GM21515 (cell line): ENCODE measurements at regions not wholly inside any gene's neighbourhood (a gene's known extent, or its start where the extent isn't known, plus 50 kb on each side); places are given as distances from the start of the nearest gene placed in this dataset.

Experiments used
- ATAC-seq: cut with Tn5 transposase; IDR thresholded peaks from one replicate; pipeline ENCODE4 v1.9.1; 2021; ENCODE audit not compliant: unreplicated experiment

DNA sequence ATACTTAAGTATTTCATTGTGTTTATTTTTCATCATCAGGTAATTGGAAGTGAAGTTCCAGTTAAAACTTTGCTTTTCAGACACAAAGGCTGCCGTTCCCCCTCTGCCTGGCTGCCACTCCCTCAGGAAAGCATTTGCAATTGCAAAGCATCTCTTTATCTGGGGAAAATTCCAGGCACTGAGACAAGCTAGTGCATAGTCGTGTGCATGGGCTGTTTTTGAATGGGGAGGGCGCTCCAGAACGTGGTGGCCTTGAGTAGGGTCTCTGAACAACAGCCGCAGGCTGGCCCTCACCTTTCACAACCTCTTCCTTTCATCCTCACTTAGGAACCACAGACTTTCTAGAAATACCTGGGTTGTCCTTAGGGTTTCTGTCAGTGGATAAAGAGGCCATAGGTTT is 285.1 kb upstream of the ADAMTS16 start:
- no peak for ATAC-seq

DNA sequence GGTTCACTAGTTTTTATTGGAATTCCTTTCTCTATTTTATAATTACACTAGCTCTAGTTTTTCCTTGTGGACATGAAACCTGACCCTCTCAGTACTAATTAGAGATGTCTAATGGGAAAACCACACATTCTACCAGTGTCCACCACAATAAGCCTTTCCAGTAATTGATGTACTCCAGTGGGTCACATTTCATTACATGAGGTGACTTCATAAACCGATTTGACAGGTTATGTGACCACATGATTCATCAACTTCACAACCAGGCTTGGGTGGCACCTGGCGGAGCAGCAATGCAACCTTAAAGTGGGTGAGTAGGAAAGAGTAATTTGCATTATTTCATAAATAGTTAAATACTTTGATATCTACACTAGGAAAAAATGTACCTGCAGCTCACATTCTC is 284.2 kb upstream of the ADAMTS16 start:
- no peak for ATAC-seq

DNA sequence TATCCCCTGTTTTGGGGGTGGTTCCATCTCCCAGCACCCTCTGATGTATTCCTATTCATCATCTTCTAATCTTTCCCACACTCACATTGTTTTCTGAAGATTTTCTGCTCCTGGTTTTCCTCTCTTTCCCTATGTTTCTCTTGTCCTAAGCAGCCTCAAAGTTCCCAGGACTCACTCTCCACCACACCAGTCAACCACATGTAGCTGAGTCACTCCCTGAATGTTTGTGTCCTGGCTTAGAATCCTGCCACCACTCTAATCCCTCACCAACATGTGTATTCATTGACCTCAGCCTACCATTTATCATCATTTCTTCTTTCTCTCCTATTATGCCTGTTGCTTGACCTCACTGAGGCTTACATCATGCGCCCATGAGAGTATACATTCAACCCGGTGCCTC is 282.4 kb upstream of the ADAMTS16 start:
- ATAC-seq = no peak

DNA sequence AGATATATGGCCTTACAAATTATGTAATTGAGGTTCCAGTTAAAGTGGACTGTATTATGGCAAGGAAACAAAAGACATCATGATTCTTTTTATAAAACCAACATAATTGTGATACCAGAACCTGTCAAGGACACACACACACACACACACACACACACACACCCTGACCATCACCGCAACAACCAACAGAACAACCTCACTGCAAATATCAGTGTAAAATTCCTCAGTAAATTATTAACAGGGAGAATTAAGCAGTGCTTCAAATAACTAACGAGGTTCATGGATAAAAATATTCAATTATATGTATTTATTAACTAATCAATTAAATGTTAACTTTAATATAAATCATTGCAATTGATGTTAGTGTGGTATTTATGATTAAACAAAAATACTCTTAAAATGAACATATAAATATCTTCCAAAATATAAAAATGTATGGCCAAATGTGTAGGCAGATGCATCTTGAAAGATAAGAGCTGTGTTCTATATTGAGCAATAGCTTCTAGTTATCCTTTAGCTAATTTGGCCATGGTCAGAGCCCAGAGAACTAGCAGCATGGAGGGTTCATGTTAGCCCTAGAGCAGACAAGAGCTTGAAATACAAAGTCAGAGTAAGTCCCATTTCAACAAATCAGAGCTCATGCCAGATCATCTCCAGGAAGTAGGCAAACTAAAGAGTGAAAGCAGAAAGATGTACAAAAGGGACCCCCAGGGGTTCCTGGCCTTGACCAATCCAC is 280.5 kb upstream of the ADAMTS16 start:
- ATAC-seq = no peak

GRCh38 chr5:4860631-4861030 is 279.5 kb upstream of the ADAMTS16 start:
- no peak for ATAC-seq

GRCh38 chr5:4862500-4862899 is 277.6 kb upstream of the ADAMTS16 start:
- ATAC-seq = no peak

DNA sequence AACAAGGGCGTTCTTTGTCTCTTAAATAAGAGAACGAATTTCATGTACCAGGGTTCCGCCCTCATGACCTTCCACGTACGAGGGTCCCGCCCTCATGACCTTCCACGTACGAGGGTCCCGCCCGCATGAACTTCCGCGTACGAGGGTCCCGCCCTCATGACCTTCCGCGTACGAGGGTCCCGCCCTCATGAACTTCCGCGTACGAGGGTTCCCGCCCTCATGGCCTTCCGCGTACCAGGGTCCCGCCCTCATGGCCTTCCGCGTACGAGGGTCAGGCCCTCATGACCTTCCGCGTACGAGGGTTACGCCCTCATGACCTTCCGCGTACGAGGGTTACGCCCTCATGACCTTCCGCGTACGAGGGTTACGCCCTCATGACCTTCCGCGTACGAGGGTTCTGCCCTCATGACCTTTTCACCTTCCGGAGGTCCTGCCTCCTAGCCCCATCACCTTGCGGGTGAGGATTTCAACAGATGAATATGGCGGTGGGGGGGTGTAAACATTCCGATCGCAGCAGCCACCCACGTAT is 273.9 kb upstream of the ADAMTS16 start:
- no peak for ATAC-seq

DNA sequence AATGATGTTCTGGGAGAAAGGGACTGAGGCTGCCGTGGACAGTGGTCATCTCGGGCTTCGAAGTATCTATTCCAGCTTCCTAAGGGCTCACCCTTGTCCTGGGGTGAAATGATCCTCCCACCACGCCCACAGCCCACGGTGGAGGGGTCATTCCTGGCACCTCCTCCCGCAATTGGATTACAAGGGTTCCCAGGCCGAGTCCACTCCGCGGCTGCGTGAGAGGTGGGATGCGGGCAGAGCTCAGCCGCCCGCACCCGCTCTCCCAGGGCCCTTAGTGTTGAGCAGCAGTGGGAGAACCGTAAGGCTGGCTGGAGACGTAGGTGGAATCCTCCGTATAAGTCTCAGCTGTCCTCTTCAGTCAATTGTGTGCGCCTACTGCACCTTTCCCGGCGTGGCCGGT is 273.3 kb upstream of the ADAMTS16 start:
- no peak for ATAC-seq

- peak; percentile 64 for ATAC-seq
Observed at GRCh38 chr5:4868140-4868735, 271.9 kb upstream of the ADAMTS16 start.

DNA sequence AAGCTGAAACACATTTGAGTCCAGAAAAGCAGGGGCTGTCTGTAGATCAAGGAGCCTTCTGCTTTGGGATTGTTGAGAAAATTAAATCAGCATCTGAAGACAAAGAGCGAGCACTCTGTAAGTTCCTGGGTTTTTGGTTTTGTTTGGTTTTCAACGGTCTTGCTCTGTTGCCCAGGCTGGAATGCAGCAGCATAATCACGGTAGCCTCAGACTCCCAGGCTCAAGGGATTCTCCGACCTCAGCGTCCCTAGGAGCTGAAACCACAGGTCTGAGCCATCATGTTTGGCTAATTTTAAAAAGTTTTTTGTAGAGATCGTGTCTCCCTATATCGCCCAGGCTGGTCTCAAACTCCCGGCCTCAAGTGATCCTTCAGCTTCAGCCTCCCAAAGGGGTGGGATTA is 266.5 kb upstream of the ADAMTS16 start:
- no peak for ATAC-seq

GRCh38 chr5:4874097-4874496 is 266.0 kb upstream of the ADAMTS16 start:
- no peak for ATAC-seq

- no peak for ATAC-seq
Observed at GRCh38 chr5:4875942-4876341, 264.2 kb upstream of the ADAMTS16 start.

- ATAC-seq = no peak
Observed at GRCh38 chr5:4876804-4877203, 263.3 kb upstream of the ADAMTS16 start.

- ATAC-seq = no peak
Observed at GRCh38 chr5:4877579-4877978, 262.6 kb upstream of the ADAMTS16 start.

GRCh38 chr5:4879075-4879474 is 261.1 kb upstream of the ADAMTS16 start:
- ATAC-seq = no peak

DNA sequence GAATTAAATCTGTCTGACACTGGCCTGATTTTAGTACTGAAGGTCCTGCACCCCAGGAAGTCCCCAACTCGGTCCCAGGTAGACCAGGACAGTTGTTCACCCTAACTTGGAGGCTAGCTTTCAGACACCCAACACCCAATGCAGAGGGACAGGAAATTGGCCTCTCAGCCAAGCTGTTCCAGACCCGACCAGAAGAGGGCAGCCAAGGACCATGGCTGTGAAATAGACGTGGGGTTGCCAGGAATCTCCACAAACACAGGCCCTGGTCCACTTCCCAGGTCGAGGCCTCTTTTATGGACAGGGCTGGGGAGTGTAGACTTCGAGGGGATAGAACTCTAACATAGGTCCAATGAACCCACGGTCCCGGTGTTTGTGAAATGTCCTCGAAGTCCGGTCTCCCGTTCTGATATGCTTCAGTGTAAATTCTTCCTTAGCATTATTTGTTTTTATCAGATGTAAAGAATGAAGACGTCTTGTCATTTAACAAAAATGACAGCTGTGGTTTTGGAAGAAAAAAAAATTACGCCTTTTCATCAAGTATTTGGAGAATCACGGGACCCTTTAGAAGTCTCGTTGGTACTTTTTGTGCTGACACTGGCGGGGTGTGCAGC is 260.3 kb upstream of the ADAMTS16 start:
- ATAC-seq = peak; percentile 86

GRCh38 chr5:4880304-4880741 is 259.8 kb upstream of the ADAMTS16 start:
- ATAC-seq = no peak

GRCh38 chr5:4881366-4882002 is 258.6 kb upstream of the ADAMTS16 start:
- ATAC-seq = no peak

DNA sequence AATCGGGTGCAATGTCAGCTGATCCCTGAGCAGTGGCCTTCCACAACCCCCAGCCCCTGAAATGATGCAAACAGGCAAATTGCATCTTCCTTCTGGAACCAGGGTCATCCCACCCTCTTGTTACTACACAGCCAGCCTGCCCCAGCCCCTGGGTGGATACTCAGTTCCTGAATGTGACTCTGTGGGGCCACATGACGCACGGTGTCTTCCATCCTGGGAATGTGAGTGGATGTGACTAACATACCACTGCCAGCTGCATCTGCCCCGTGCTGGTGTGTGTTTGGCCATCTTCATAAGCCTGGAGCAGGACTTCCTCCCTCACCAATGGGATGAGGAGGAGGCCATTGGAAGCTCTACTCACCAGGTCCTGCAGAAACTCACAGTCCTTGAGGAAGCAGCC is 257.9 kb upstream of the ADAMTS16 start:
- ATAC-seq = no peak

DNA sequence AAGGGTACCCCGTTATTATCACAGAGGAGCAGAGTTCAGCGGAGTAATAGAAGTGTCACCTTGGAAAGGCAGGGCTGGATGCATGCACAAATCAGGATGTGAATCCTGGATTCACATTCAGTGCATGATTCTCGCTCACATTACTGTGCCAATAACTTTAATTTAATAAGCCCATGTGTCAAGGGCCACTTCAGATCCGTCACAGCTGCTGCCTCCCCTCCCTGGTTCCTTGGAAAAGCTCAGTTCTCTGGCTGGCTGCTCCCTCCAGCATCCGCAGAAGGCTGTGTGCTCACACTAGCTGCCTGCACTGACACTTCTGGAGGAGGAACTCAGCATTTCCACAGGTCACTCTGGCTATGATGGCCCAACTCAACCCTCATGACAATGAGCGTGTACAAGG is 256.8 kb upstream of the ADAMTS16 start:
- no peak for ATAC-seq

DNA sequence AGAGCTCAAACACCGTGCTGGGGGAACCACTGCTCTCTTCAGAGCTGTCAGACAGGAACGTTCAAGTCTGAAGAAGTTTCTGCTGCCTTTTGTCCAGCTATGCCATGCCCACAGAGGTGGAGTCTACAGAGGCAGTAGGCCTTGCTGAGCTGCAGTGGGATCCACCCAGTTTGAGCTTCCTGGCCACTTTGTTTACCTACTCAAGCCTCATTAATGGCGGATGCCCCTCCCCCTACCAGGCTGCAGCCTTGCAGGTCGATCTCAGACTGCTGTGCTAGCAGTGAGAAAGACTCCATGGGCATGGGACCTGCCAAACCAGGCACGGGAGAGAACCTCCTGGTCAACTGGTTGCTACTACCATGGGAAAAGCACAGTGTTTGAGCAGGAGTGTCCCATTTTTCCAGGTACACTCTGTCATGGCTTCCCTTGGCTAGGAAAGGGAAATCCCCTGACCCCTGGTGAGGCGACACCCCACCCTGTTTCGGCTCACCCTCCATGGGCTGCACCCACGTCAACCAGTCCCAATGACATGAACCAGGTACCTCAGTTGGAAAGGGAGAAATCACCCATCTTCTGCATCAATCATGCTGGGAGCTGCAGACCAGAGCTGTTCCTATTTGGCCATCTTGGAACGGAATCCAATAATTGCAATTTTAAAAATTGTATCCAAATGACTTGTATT is 246.9 kb upstream of the ADAMTS16 start:
- no peak for ATAC-seq
